ENCODE measurements at regions not wholly inside any gene's neighbourhood (a gene's known extent, or its start where the extent isn't known, plus 50 kb on each side); places are given as distances from the start of the nearest gene placed in this dataset.

- no peak for DNase-seq
Measured at GRCh38 chr5:50964746-50965653, 298.6 kb downstream of the PARP8 start.

DNA sequence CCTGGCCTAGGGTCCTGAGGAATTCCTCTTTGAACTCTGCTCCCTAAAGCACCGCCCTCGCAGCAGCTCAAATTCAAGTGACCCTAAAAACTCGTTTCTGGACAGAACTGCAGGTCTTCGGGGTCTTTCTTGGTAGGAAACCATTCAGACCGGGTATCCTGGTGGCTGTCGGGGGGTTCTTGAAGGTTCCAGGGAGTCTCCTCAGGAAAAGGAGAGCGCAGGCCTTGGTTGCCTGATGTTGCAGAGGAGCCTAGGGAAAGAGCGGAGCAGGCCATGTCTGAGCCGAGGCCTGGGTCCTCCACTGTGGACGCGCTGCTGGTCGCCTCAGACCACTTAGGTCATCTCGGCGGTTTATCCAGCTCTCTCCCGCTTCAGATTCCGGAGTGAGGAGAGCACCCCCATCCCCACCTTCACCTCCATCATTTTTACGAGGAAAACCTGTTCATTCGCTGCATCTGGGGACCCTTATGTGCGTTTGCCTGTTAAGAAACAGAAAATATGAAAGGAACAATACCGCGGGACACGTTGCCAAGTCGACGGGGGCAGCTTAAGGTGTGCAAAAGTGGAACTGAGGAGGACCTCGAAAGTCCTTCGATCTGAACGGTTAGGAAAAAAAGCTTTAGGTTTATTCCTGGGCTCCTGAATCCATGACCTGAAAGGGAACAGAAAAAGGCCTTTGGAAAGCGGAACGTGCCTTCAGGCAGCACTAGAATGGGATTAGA lies 299.4 kb downstream of the PARP8 start:
- DNase-seq: no peak

GRCh38 chr5:50967009-50967562 lies 300.6 kb downstream of the PARP8 start:
- DNase-seq: no peak

DNA sequence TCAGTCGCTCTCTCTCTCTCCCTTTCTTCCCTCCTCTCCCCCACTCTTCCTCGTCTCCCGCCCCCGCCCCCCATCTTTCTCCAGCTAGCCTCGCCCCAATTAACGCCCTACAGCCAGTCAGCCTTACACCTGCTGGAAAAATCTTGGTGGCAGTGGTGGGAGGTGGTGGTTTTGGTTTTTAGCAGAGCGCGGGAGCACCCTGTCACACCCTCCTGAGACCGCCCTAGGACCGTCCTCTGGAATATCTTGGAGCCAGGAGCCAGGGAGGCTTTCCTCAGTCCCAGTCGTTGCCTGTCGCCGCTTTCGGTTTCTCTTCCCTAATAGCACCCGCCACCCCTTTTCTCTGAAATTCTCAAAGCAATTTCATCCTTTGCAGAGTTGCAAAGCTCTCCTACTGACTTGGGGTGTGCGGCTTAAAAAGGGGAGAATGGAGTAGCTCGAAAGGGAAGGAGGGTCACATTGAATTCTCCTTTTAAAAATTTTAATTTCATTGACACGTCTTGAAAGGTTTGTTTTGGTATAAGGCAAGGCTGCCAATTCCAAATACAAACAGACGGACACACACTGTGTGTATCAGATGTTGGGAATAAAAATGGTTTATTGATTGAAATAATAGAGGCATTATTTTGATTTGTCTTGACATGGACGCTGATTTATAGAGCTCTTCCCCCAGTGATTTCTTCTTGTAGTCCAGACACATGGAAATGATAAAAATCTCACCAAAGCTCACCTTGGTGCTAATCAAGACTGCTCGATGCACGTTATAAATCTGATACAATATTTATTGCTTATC lies 301.3 kb downstream of the PARP8 start:
- no peak for DNase-seq

- no peak for DNase-seq
Measured at GRCh38 chr5:50968356-50969149, 302.1 kb downstream of the PARP8 start.

DNA sequence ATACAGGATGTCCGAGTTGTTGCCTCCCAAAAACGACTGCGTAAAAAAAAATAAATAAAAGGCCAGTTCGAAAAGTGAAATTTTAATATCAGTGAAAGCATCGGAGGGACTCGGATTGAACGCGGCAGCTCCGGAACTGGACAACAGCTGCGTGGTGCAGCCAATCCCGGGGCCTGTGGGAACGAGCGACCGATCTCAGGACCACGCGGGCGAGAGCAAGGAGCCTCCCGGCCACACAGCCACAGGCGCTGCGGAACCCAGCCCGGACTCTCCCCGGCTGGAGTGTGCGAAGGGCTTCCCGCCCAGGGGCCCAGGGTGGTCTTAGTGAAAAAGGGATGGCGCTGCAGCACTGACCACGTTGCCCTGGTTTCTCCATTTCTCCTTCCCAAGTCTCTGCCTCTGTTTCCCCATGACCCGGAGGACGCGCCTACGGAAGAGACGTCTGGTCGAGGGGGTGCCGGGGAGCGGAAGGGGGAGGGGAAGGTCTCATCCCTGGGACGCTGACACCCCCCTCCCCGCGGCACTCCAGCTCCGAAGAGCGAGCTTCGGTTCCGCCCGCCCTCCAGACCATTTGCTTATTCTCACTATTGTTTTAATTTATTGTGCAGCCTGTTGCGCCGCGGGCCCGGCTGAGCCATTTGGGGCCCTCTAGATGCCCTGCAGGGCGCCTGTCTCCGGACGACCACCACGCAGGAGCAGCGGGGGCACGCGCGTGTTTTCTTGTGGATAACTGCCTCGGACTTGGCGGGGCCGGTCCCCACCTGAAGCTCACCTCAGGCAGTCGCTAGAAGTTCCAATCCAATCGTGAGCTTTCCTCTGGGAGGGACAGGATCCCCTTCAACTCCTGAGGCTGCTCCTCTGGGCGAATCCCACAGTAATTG lies 303.0 kb downstream of the PARP8 start:
- DNase-seq: no peak

GRCh38 chr5:50975840-50976239 lies 309.4 kb downstream of the PARP8 start:
- DNase-seq: no peak

DNA sequence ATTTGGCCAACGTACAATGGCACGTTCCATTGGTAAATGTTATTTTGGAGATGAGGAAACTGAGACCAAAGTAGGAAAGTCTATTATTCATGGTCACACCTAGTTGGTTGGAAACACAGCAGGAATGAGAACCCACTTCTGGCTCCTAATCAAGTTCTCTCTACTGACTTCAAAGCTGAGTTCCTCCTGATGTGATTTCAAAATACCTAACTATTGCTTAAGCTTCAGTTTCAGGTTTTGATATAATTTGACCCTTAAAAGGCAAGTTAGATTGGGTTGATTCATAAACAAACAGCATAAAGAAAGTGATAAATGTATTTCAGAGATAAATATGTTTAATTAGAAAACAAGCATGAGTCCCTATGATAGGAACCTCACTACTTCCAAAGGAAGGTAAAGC lies 312.5 kb downstream of the PARP8 start:
- no peak for DNase-seq

DNA sequence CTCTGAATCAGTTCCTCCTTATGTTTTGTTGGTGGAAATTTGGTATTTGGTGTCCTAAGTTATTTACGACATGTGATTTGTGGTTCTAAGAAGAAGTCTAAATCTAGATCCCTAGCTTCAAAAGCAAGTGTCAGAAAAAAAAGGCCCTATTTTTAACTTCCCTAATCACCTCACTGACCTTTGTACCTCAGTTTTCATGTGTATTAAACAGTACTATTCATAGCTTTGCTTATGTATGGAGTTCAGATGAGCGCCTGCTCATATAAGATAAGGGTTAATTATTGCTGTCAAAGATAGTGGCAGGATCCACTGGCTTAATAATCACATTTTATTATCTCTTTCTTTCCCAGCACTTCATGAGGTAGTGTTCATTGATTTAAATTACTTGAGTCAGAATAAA lies 318.2 kb downstream of the PARP8 start:
- DNase-seq: no peak

DNA sequence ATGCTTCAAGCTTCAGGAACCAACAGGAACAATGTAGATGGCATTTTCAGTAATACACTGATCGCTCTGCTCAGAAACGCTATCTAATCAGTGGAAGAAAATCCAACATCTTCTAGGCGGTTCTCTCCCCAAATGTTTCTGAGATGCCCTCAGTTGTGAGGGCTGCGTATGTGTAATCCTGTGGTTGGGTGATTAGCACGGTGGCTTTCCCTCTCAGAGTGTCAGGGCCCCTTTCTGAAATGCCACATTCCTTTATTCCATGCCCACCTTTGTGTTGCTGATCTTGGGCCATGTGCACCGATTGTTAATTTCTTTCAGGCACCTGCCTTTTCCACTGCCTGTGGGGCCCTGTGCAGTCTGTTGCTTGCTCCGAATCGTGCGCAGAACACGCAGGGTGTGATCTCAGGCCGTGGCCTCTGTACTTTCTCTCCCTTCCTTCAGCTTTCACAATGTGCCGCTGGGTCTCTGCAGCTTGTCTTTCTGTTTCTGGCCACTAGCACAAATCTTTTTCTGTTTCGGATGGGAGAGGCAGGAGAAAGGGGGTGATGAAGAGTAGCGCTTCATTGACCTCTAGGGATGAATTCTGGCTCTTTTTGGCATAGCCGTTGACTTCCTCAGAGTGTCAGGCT lies 324.0 kb downstream of the PARP8 start:
- DNase-seq: no peak

GRCh38 chr5:50995285-50995942 lies 329.0 kb downstream of the PARP8 start:
- DNase-seq: no peak

- no peak for DNase-seq
Measured at GRCh38 chr5:51001227-51001923, 334.9 kb downstream of the PARP8 start.

GRCh38 chr5:51002368-51002767 lies 335.9 kb downstream of the PARP8 start:
- no peak for DNase-seq

- no peak for DNase-seq
Measured at GRCh38 chr5:51013036-51013435, 346.6 kb downstream of the PARP8 start.

DNA sequence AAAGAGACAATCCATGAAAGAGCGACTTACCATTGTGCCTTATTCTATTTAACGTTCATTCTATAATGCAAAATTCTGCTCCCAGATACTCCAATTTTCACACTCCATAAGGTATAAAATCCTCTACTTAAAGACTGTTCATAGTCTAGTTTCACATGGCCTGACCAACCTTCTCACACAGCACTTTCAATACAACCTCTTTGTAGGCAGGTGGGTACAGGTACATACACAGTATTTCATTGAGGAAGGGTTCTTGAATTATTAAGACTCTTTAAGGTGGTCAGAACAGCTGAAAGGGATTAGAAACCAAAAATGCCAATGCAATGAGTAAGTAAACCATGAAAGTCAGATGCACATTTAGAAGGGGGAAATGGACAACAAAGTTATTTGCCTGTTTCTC lies 352.0 kb downstream of the PARP8 start:
- no peak for DNase-seq

DNA sequence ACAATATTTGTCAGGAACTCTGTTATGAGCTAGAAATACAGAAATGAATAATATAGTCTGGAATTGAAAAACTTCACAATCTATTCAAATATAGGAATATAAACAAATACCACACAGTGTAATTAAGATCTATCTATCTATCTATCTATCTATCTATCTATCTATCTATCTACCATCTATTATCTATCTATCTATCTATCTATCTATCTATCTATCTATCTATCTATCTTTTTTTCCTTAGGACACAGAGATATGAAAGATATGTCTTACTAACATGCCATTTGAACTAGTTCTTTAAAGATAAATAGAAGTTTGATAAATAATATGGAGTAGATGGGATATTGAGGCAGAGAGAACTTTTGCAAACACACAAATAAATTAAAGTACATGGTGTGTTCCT lies 357.8 kb downstream of the PARP8 start:
- no peak for DNase-seq

DNA sequence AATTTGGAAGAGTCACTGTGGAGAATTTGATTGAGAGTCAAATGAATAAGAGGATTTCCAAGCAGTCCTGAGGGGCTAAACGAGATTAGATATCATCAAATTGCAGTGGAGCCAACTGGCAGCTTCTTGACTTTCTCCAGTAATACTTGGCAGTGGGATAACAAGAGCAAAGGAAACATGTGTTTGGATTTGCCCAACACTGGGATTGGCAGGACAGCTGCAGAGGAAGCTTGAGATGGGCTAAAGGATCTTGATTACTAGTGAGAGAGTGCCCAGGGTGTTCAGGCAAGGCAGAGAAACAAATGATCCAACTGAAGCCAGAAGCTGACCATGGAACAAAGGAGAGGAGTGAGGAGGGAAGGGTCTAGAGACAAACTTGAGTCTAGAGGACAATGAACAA lies 356.0 kb upstream of the ISL1 start:
- DNase-seq: no peak

DNA sequence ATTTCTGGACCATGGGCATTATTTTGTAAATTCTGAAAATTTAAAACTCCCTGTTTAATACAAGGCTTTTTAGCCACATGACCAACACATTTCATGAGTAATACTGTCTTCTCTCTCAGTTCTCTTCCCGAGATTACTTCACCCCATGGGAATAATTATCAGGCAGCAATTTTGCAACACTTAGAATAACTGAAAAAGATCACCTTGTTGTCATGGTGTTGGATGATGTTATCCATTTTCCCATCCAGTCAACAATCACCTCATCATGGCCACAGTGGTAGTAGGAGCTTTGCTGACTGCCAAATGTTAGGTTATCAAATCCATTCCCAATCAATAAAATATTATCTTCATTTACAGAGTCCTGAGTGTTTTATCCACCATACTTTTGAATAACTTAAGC lies 354.9 kb upstream of the ISL1 start:
- DNase-seq: no peak

GRCh38 chr5:51033215-51033614 lies 350.0 kb upstream of the ISL1 start:
- DNase-seq: no peak
